Vagina (tissue), 2 donors: ENCODE measurements at regions not wholly inside any gene's neighbourhood (a gene's known extent, or its start where the extent isn't known, plus 50 kb on each side); places are given as distances from the start of the nearest gene placed in this dataset.

Source experiments
- DNase-seq, 2 donors: peaks; one replicate each; pipeline ENCODE4 v3.0.0-alpha.2; 2017; ENCODE audit errors: extremely low spot score in 2 of 2
- H3K27ac ChIP-seq: fragments of 200-600 bp; sonication (generic); one replicate; pipeline ENCODE4 v1.5.1; 2019
- H3K27me3 ChIP-seq: fragments of 200-600 bp; sonication (generic); one replicate; pipeline ENCODE4 v1.5.1; 2019
- H3K36me3 ChIP-seq, 2 donors: fragments of 200-600 bp; sonication (generic); one replicate each; pipeline ENCODE4 v1.5.1; 2017 to 2019
- H3K4me1 ChIP-seq: fragments of 200-600 bp; sonication (generic); one replicate; pipeline ENCODE4 v1.5.1; 2019
- H3K4me3 ChIP-seq, 2 donors: fragments of 200-600 bp; sonication (generic); 1 replicate in 1 of 2; 2 replicates in 1 of 2; pipeline ENCODE4 v1.5.1; 2016 to 2019
- H3K9me3 ChIP-seq: fragments of 200-600 bp; sonication (generic); one replicate; pipeline ENCODE4 v1.5.1; 2019
- CTCF ChIP-seq, 3 experiments: fragments of 450-650 bp in 2 of 3; fragments of 200-600 bp in 1 of 3; sonication (generic) in 1 of 3; IDR thresholded peaks; one replicate each; pipeline ENCODE4 v1.5.1; 2017 to 2019; ENCODE audit warnings: antibody characterized with exemption in 3 of 3, mild to moderate bottlenecking in 2 of 3, moderate library complexity in 2 of 3
- POLR2A ChIP-seq, 2 donors: fragments of 450-650 bp; IDR thresholded peaks; one replicate each; pipeline ENCODE4 v1.6.1; 2017; ENCODE audit warnings: antibody characterized with exemption in 2 of 2, mild to moderate bottlenecking in 2 of 2, moderate library complexity in 2 of 2
- POLR2AphosphoS5 ChIP-seq, 2 donors: sonication (generic); formaldehyde crosslinking; IDR thresholded peaks; one replicate each; pipeline ENCODE4 v1.9.0; 2017; ENCODE audit warnings: antibody characterized with exemption in 2 of 2, mild to moderate bottlenecking in 2 of 2, low read depth in 1 of 2; ENCODE audit not compliant: insufficient read depth in 1 of 2
- intact Hi-C: fragments of 100-400 bp; cut with DNase I; formaldehyde crosslinking; loops from one replicate; pipeline ENCODE4 v1.15.1; 2023

- TF ChIP-seq POLR2AphosphoS5 (IDR thresholded peaks at IDR 0.05; ENCODE audit: insufficient read depth in 1 of 2, low read depth in 1 of 2), result no peak
- TF ChIP-seq POLR2A (IDR thresholded peaks at IDR 0.05), result no peak
- TF ChIP-seq CTCF (IDR thresholded peaks at IDR 0.05), result no peak
- no peak for DNase-seq
- Histone ChIP-seq H3K27ac (no peak overlapping the region), H3K27me3 (no peaks in the 10 kb centered on the region), H3K4me1 (no peaks in the 10 kb centered on the region), H3K36me3 (no peaks in the 10 kb centered on the region), H3K9me3 (no peaks in the 10 kb centered on the region), H3K4me3 (no peak overlapping the region)
- intact Hi-C loops, result no loop called here
Observed at GRCh38 chr9:87827341-87827740, 55.3 kb upstream of the SPATA31E1 start.

- Histone ChIP-seq H3K36me3 (no peaks in the 10 kb centered on the region), H3K4me1 (no peaks in the 10 kb centered on the region), H3K9me3 (no peaks in the 10 kb centered on the region), H3K4me3 (no peak overlapping the region), H3K27ac (no peak overlapping the region), H3K27me3 (no peaks in the 10 kb centered on the region)
- no peak for TF ChIP-seq POLR2AphosphoS5 (IDR thresholded peaks at IDR 0.05; ENCODE audit: insufficient read depth in 1 of 2, low read depth in 1 of 2)
- no peak for TF ChIP-seq POLR2A (IDR thresholded peaks at IDR 0.05)
- TF ChIP-seq CTCF (IDR thresholded peaks at IDR 0.05), result no peak
- DNase-seq, result no peak
- intact Hi-C loops, result loop anchor here (5.0 kb wide), 1 partner anchor 843 kb away; no protein-coding TSS in a partner anchor
Observed at GRCh38 chr9:87829756-87830155, 52.9 kb upstream of the SPATA31E1 start.

- Histone ChIP-seq H3K36me3 (no peaks in the 10 kb centered on the region), H3K27me3 (no peaks in the 10 kb centered on the region), H3K27ac (no peak overlapping the region), H3K9me3 (no peaks in the 10 kb centered on the region), H3K4me3 (no peak overlapping the region), H3K4me1 (no peaks in the 10 kb centered on the region)
- DNase-seq, result peak in 1 of 2 donors; percentile 20
- intact Hi-C loops, result loop anchor here (5.0 kb wide), 1 partner anchor 842 kb away; no protein-coding TSS in a partner anchor
- TF ChIP-seq POLR2A (IDR thresholded peaks at IDR 0.05), result no peak
- TF ChIP-seq POLR2AphosphoS5 (IDR thresholded peaks at IDR 0.05; ENCODE audit: insufficient read depth in 1 of 2, low read depth in 1 of 2), result no peak
- no peak for TF ChIP-seq CTCF (IDR thresholded peaks at IDR 0.05)
Observed at GRCh38 chr9:87830446-87830845, 52.2 kb upstream of the SPATA31E1 start.

- H3K36me3 ChIP-seq, result no peaks in the 10 kb centered on the region
- H3K4me1 ChIP-seq, result no peaks in the 10 kb centered on the region
- H3K4me3 ChIP-seq, result no peak overlapping the region
- H3K9me3 ChIP-seq, result no peaks in the 10 kb centered on the region
- DNase-seq, result no peak
- H3K27ac ChIP-seq, result no peak overlapping the region
- no peaks in the 10 kb centered on the region for H3K27me3 ChIP-seq
- intact Hi-C loops, result loop anchor here (5.0 kb wide), 1 partner anchor 841 kb away; no protein-coding TSS in a partner anchor
- TF ChIP-seq CTCF (IDR thresholded peaks at IDR 0.05), result no peak
- TF ChIP-seq POLR2A (IDR thresholded peaks at IDR 0.05), result no peak
- no peak for TF ChIP-seq POLR2AphosphoS5 (IDR thresholded peaks at IDR 0.05; ENCODE audit: insufficient read depth in 1 of 2, low read depth in 1 of 2)
Observed at GRCh38 chr9:87831159-87831558, 51.5 kb upstream of the SPATA31E1 start.
